ENCODE measurements at regions not wholly inside any gene's neighbourhood (a gene's known extent, or its start where the extent isn't known, plus 50 kb on each side); places are given as distances from the start of the nearest gene placed in this dataset.

GRCh38 chr3:30188713-30189112 lies 417.7 kb upstream of the TGFBR2 start:
- Mint-ChIP-seq H3K27ac (no peak overlapping the region), H3K9me3 (no peaks in the 10 kb centered on the region), H3K4me1 (no peaks in the 10 kb centered on the region), H3K4me3 (no peak overlapping the region), H3K36me3 (ENCODE audit: low read depth) (no peaks in the 10 kb centered on the region), H3K27me3 (ENCODE audit: insufficient read depth) (no peaks in the 10 kb centered on the region)
- TF ChIP-seq, protein P1, sequence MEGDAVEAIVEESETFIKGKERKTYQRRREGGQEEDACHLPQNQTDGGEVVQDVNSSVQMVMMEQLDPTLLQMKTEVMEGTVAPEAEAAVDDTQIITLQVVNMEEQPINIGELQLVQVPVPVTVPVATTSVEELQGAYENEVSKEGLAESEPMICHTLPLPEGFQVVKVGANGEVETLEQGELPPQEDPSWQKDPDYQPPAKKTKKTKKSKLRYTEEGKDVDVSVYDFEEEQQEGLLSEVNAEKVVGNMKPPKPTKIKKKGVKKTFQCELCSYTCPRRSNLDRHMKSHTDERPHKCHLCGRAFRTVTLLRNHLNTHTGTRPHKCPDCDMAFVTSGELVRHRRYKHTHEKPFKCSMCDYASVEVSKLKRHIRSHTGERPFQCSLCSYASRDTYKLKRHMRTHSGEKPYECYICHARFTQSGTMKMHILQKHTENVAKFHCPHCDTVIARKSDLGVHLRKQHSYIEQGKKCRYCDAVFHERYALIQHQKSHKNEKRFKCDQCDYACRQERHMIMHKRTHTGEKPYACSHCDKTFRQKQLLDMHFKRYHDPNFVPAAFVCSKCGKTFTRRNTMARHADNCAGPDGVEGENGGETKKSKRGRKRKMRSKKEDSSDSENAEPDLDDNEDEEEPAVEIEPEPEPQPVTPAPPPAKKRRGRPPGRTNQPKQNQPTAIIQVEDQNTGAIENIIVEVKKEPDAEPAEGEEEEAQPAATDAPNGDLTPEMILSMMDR (conservative IDR thresholded peaks at IDR 0.05) = no peak
- Histone ChIP-seq H3K9me3 (ENCODE audit: control insufficient read depth, low read length) (no peaks in the 10 kb centered on the region), H3K27me3 (ENCODE audit: control insufficient read depth, insufficient read depth, low read length, poor library complexity, severe bottlenecking) (no peaks in the 10 kb centered on the region), H3K27ac (ENCODE audit: low read depth, low read length) (no peak overlapping the region), H3K36me3 (ENCODE audit: control insufficient read depth, insufficient read depth, low read length) (no peaks in the 10 kb centered on the region), H3K4me1 (ENCODE audit: control insufficient read depth, insufficient read depth, low read length) (no peaks in the 10 kb centered on the region), H3K4me3 (ENCODE audit: low read length) (no peak overlapping the region), H3K9ac (ENCODE audit: extremely low read depth, low read length, poor library complexity, severe bottlenecking) (no peak overlapping the region)
- WGBS, 2 experiments (ENCODE audit: insufficient coverage in 1 of 2, insufficient read length in 1 of 2) = 100% methylated on average over 1 of the region's 1 CpG
- DNase-seq = no peak

GRCh38 chr3:30189900-30190299 lies 416.5 kb upstream of the TGFBR2 start:
- WGBS, 2 experiments (ENCODE audit: insufficient coverage in 1 of 2, insufficient read length in 1 of 2) = 100% methylated on average over 2 of the region's 3 CpGs; no CpG with 5 or more reads in 1 of the 2 experiments
- TF ChIP-seq, protein P1 (conservative IDR thresholded peaks at IDR 0.05) = no peak

GRCh38 chr3:30193625-30194044 lies 412.8 kb upstream of the TGFBR2 start:
- TF ChIP-seq, protein P1 (conservative IDR thresholded peaks at IDR 0.05) = no peak
- Histone ChIP-seq H3K36me3 (ENCODE audit: control insufficient read depth, insufficient read depth, low read length) (no peaks in the 10 kb centered on the region), H3K4me1 (ENCODE audit: control insufficient read depth, insufficient read depth, low read length) (no peaks in the 10 kb centered on the region), H3K27ac (ENCODE audit: low read depth, low read length) (no peak overlapping the region), H3K9ac (ENCODE audit: extremely low read depth, low read length, poor library complexity, severe bottlenecking) (no peak overlapping the region), H3K27me3 (ENCODE audit: control insufficient read depth, insufficient read depth, low read length, poor library complexity, severe bottlenecking) (no peaks in the 10 kb centered on the region), H3K4me3 (ENCODE audit: low read length) (no peak overlapping the region), H3K9me3 (ENCODE audit: control insufficient read depth, low read length) (no peaks in the 10 kb centered on the region)
- DNase-seq = no peak
- Mint-ChIP-seq H3K4me1 (peaks cover 8% of the 10 kb centered on the region), H3K27ac (no peak overlapping the region), H3K36me3 (ENCODE audit: low read depth) (no peaks in the 10 kb centered on the region), H3K9me3 (no peaks in the 10 kb centered on the region), H3K27me3 (ENCODE audit: insufficient read depth) (no peaks in the 10 kb centered on the region), H3K4me3 (no peak overlapping the region)
- 87 to 93% methylated on average over 2 of the region's 2 CpGs for WGBS, 2 experiments (ENCODE audit: insufficient coverage in 1 of 2, insufficient read length in 1 of 2)

More at GRCh38 chr3:30189900-30190299, 416.5 kb upstream of the TGFBR2 start:
- H3K4me1 ChIP-seq (ENCODE audit: control insufficient read depth, insufficient read depth, low read length) = no peaks in the 10 kb centered on the region
- Mint-ChIP-seq H3K4me1 (peaks cover 2% of the 10 kb centered on the region), H3K27ac (no peak overlapping the region), H3K27me3 (ENCODE audit: insufficient read depth) (no peaks in the 10 kb centered on the region), H3K9me3 (no peaks in the 10 kb centered on the region), H3K36me3 (ENCODE audit: low read depth) (no peaks in the 10 kb centered on the region), H3K4me3 (no peak overlapping the region)
- no peak overlapping the region for H3K4me3 ChIP-seq (ENCODE audit: low read length)
- H3K27ac ChIP-seq (ENCODE audit: low read depth, low read length) = no peak overlapping the region
- H3K36me3 ChIP-seq (ENCODE audit: control insufficient read depth, insufficient read depth, low read length) = no peaks in the 10 kb centered on the region
- DNase-seq = no peak
- no peaks in the 10 kb centered on the region for H3K27me3 ChIP-seq (ENCODE audit: control insufficient read depth, insufficient read depth, low read length, poor library complexity, severe bottlenecking)
- no peaks in the 10 kb centered on the region for H3K9me3 ChIP-seq (ENCODE audit: control insufficient read depth, low read length)
- no peak overlapping the region for H3K9ac ChIP-seq (ENCODE audit: extremely low read depth, low read length, poor library complexity, severe bottlenecking)

Measured in endodermal cell (in vitro differentiated cells).